HG03139 (cell line): ENCODE measurements at regions not wholly inside any gene's neighbourhood (a gene's known extent, or its start where the extent isn't known, plus 50 kb on each side); places are given as distances from the start of the nearest gene placed in this dataset.

Experiments used
- ATAC-seq: cut with Tn5 transposase; IDR thresholded peaks from one replicate; pipeline ENCODE4 v1.9.1; 2021; ENCODE audit not compliant: unreplicated experiment

- ATAC-seq: no peak
Measured at GRCh38 chr1:175865041-175865766, 121.8 kb upstream of the TNR start.

GRCh38 chr1:175864625-175865024 lies 121.2 kb upstream of the TNR start:
- ATAC-seq: no peak

DNA sequence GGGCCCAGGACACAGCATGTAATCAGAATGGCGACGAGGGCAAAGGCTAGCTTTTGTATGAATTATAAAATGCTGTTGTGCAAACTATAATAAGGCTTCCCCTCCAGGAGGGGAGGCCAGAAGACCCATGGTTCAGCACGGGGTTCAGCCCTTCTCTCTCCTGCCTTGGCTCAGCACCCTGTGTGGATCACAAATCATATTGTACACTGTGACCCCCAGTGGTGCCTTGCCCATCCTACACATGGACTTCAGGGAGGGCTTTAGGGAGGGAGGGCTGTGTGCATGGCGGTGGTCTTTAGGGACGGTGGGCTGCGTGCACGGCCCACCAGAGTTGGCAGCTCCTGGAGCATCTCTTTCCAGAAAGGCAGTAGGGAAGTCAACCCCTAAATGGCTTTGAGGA lies 120.8 kb upstream of the TNR start:
- no peak for ATAC-seq

DNA sequence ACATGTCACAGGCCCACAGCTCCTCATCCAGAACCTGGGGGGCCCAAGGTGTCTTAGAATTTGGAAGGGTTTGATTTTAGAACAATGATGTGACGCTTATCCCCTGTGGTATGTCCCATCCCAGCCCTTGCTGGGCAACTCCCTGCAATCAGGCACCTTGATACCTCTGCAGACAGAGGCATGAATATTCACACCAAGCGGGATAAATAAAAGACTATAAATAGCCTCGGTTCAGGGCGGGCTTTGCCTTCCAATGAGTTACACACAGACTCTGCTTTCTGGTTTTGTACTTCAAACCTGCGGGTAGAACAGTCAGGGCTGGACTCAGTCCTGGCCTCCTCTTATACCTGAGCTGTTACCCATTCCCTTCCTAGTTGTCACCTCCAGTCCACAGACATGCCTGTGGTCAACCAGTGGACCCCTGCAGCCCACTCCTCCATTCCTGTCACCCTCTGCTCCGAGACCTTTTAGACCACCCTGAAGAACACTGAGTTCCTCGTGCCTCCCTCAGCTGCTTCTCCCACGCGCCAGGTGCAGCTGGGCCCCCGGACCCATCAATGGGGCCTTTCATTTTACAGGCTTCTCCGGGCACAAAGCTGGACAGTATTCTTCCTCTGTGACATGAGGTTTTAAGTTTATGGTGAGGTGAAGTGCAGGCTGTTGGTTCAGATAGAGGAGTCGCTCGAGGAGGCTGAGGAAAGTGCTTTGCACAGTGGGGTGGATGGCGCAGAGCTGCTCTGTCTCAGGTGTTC lies 120.1 kb upstream of the TNR start:
- ATAC-seq: no peak

- ATAC-seq: no peak
Measured at GRCh38 chr1:175862408-175862807, 119.0 kb upstream of the TNR start.

DNA sequence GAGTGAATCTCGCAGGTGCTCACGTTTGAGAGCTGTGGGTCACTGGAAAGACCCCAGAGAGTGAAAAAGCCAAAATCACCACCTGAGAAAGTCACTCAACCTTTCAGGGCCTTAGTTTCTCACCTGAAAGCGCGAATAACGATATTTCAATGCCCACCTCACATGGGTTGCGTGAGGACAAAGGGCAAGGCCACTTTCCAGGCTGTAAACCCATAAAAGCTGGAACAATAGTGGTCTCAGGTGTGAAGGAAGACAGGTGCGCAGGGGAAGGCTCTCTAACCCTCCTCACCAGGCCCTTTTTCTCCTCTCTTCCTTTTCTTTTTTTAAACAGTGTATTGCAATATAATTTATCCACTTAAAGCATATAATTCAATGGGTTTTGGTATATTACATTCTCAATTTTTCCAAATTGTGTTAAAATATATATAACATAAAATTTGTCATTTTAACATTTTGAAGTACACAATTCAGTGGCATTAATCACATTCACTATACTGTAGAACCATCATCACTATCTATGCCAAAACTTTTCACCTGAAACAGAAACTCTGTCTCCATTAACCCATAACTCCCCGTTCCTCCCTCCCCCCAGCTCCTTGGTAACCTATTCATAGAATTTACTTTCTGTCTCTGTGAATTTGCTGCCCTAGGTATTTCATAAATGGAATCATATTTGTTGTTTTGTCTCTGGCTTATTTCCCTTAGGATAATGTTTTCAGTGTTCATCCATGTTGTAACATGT lies 118.4 kb upstream of the TNR start:
- ATAC-seq: no peak

DNA sequence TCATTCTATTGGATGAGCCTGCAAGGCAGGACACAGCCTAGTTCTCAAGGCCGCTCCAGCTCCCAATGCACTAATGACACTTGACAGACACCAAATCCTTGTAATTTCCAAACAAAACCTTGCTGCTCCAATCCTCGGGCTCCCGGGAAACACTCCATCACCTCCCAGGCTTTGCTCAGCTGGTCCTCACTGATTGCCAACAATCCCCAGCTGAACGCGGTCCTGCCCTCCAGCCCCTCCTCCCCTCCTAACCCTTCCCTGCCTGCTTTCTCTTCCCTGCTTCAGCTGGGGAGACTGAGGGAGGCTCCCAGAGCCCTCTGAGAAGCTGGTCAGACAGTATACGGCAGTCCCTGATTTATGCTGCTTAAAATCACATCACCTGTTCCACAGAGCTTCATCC lies 114.4 kb upstream of the TNR start:
- ATAC-seq: no peak

DNA sequence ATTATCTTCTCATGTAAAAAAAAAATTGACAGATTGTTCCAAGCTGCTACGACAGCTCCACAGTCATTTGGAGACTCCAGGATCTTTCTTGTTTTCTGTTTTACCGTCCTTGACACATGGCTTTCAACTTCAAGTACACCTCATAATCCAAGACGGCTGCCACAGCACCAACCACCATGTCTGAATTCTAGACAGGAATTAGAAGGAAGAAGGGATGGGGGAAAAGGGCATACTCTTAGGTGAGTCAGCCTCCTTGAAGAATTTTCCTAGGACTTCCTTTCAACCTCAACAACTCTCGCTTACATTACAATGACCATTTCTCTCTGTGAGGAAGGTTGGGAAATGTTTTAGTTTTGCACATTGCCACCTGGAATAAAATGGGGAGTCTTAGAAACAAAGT lies 110.3 kb upstream of the TNR start:
- no peak for ATAC-seq

GRCh38 chr1:175851749-175852148 lies 108.4 kb upstream of the TNR start:
- ATAC-seq: no peak

DNA sequence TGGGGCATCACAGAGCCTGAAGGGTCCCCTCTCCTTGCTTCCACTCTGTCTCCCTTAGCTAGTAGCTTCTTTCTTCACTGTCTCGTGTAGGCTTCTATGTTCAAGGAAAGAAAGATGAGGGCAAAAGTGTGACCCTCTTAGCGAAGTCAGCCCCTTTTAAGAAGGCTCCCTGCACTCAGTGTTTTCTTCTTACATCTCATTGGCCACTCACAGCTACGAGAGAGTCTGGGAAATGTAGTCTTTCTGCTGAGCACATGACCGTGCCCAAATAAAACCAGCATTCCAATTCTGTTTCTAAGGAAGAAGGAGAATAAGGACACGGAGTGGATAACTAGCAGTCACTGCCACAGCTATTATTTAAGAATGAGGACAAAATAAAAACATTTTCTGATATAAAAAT lies 104.9 kb upstream of the TNR start:
- no peak for ATAC-seq

- ATAC-seq: no peak
Measured at GRCh38 chr1:175845985-175846384, 102.6 kb upstream of the TNR start.

GRCh38 chr1:175845338-175845737 lies 101.9 kb upstream of the TNR start:
- no peak for ATAC-seq

- no peak for ATAC-seq
Measured at GRCh38 chr1:175844877-175845276, 101.5 kb upstream of the TNR start.

GRCh38 chr1:175842550-175842949 lies 99.2 kb upstream of the TNR start:
- no peak for ATAC-seq

GRCh38 chr1:175841738-175842187 lies 98.4 kb upstream of the TNR start:
- no peak for ATAC-seq

DNA sequence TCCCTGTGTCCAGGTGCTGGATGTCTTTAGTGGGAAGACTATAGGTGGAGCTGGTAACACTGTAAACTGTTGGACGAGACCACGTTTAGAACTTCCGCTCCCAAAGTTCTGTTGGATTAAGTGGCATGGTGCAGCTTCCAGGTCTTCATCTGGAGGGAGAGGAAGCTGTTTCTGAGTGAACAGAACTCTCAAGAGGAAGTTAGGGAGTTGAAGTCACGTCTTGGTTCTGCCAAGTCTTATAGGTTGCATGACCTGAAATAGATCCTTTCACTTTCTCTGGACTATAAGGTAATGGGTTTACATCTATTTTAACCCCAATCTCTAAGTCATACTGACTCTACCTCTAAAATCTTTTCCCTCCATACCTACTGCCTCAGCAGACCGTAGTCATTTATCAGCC lies 97.4 kb upstream of the TNR start:
- no peak for ATAC-seq

DNA sequence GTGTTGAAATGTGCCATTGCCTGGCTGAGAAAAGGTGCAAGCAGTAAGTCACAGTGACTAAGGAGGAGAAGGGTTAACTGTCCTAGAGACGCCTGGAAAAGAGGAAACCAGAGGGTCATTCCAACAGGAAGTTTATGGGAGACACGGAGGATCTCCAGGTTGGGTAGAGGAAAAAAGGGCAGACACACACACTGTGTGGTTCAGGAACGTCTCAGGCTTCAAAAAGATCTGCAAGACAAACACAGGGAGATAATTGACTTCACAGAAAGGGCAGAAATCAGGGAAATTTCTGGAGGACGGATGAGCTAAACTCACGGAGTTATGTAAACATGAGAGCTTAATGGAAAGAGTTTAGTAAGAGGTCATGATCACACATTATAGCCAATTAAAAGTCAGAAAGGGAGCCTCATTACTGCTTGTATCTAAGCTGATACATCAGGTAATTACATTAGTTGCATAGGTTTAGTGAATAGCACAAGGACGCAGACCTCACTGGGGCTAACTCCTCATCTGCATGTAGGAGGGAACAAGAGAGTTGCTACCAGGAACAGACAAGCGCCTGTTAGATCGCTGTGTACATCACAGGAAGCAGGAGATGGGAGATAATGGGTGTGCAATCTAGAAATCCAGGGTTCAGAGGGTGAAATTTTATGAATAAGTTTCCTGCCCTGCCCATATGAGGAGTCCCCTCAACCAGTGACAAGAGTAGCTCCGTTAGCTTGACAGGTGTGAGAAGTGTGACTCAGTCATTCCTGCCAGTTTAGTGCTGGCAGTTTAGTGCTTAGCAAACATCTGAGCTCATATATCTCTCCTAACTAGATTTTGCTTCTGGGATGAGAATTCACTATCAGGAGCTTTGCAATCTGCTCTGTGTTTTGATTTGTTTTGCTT lies 96.6 kb upstream of the TNR start:
- ATAC-seq: no peak

DNA sequence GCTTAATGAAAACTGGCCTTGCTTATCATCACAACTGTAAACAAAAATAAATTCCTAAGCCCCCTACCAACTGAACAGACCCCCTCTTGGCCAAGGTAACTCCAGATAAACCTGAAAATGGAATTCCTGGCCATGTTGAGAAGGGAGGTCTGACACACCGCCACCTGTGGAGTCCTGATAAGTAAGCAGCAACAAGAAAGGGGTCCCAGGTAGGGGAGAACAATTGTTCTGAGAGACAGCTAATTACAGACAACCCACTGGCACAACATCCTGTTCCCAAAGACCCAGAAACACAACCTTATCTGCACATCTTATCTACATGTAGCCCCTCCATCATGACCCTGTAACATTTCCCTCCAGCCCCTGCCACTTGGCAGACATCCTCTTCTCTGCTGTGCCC lies 91.2 kb upstream of the TNR start:
- no peak for ATAC-seq

- no peak for ATAC-seq
Measured at GRCh38 chr1:175833951-175834350, 90.6 kb upstream of the TNR start.

- no peak for ATAC-seq
Measured at GRCh38 chr1:175833502-175833901, 90.1 kb upstream of the TNR start.

- no peak for ATAC-seq
Measured at GRCh38 chr1:175830500-175830899, 87.1 kb upstream of the TNR start.
